ENCODE measurements at regions not wholly inside any gene's neighbourhood (a gene's known extent, or its start where the extent isn't known, plus 50 kb on each side); places are given as distances from the start of the nearest gene placed in this dataset.

- H3K4me1 ChIP-seq, result no peaks in the 10 kb centered on the region
- no peak overlapping the region for H3K27ac ChIP-seq
- no peaks in the 10 kb centered on the region for H3K9me3 ChIP-seq
- TF ChIP-seq CTCF (IDR thresholded peaks at IDR 0.05), result no peak
- no peak for TF ChIP-seq EP300 (IDR thresholded peaks at IDR 0.05)
- TF ChIP-seq POLR2A (IDR thresholded peaks at IDR 0.05), result no peak
- no peaks in the 10 kb centered on the region for H3K27me3 ChIP-seq
- DNase-seq (ENCODE audit: low spot score in 2 of 2), result no peak
- H3K4me3 ChIP-seq, result no peak overlapping the region
- no peaks in the 10 kb centered on the region for H3K36me3 ChIP-seq
- WGBS, 2 donors, result 32 to 41% methylated on average over 2 of the region's 2 CpGs
Measured at GRCh38 chr4:176525576-176525975, 205.8 kb downstream of the SPCS3 start.

- H3K27ac ChIP-seq, result no peak overlapping the region
- WGBS, 2 donors, result 20 to 28% methylated on average over 5 of the region's 5 CpGs
- no peaks in the 10 kb centered on the region for H3K36me3 ChIP-seq
- H3K4me3 ChIP-seq, result no peak overlapping the region
- no peaks in the 10 kb centered on the region for H3K9me3 ChIP-seq
- no peaks in the 10 kb centered on the region for H3K4me1 ChIP-seq
- H3K27me3 ChIP-seq, result no peaks in the 10 kb centered on the region
- no peak for TF ChIP-seq EP300 (IDR thresholded peaks at IDR 0.05)
- no peak for TF ChIP-seq CTCF (IDR thresholded peaks at IDR 0.05)
- no peak for TF ChIP-seq POLR2A (IDR thresholded peaks at IDR 0.05)
- no peak for DNase-seq (ENCODE audit: low spot score in 2 of 2)
Measured at GRCh38 chr4:176526704-176527103, 206.9 kb downstream of the SPCS3 start.

- TF ChIP-seq CTCF (IDR thresholded peaks at IDR 0.05), result no peak
- TF ChIP-seq POLR2A (IDR thresholded peaks at IDR 0.05), result no peak
- no peak for TF ChIP-seq EP300 (IDR thresholded peaks at IDR 0.05)
- Histone ChIP-seq H3K4me3 (no peak overlapping the region), H3K4me1 (no peaks in the 10 kb centered on the region), H3K9me3 (no peaks in the 10 kb centered on the region), H3K27me3 (no peaks in the 10 kb centered on the region), H3K27ac (no peak overlapping the region), H3K36me3 (no peaks in the 10 kb centered on the region)
- DNase-seq (ENCODE audit: low spot score in 2 of 2), result no peak
Measured at GRCh38 chr4:176529574-176529973, 209.8 kb downstream of the SPCS3 start.

GRCh38 chr4:176533159-176533558 lies 213.4 kb downstream of the SPCS3 start:
- Histone ChIP-seq H3K4me1 (no peaks in the 10 kb centered on the region), H3K4me3 (no peak overlapping the region), H3K27ac (no peak overlapping the region), H3K36me3 (no peaks in the 10 kb centered on the region), H3K9me3 (no peaks in the 10 kb centered on the region), H3K27me3 (no peaks in the 10 kb centered on the region)
- no peak for DNase-seq (ENCODE audit: low spot score in 2 of 2)
- TF ChIP-seq CTCF (IDR thresholded peaks at IDR 0.05) (no peak), POLR2A (IDR thresholded peaks at IDR 0.05) (no peak), EP300 (IDR thresholded peaks at IDR 0.05) (no peak)

GRCh38 chr4:176534566-176534965 lies 214.8 kb downstream of the SPCS3 start:
- no peak for DNase-seq (ENCODE audit: low spot score in 2 of 2)
- TF ChIP-seq CTCF (IDR thresholded peaks at IDR 0.05), result no peak
- no peak for TF ChIP-seq EP300 (IDR thresholded peaks at IDR 0.05)
- no peak for TF ChIP-seq POLR2A (IDR thresholded peaks at IDR 0.05)
- Histone ChIP-seq H3K9me3 (no peaks in the 10 kb centered on the region), H3K27ac (no peak overlapping the region), H3K4me3 (no peak overlapping the region), H3K4me1 (peaks cover 0 to 4% (median 0%) of the 10 kb centered on the region in 4 donors), H3K27me3 (no peaks in the 10 kb centered on the region), H3K36me3 (no peaks in the 10 kb centered on the region)
- WGBS, 2 donors, result 64% methylated on average over 3 of the region's 3 CpGs
